ENCODE measurements at regions not wholly inside any gene's neighbourhood (a gene's known extent, or its start where the extent isn't known, plus 50 kb on each side); places are given as distances from the start of the nearest gene placed in this dataset.

- no peak for TF ChIP-seq POLR2A (IDR thresholded peaks at IDR 0.05)
- no peak for TF ChIP-seq CTCF (IDR thresholded peaks at IDR 0.05)
Measured at GRCh38 chr5:72041654-72042053, 65.6 kb upstream of the MAP1B start.
